HCT116 (cell line): ENCODE measurements at regions not wholly inside any gene's neighbourhood (a gene's known extent, or its start where the extent isn't known, plus 50 kb on each side); places are given as distances from the start of the nearest gene placed in this dataset.

Experiments
- ATAC-seq: fragments of 200-7000 bp; cut with Tn5 transposase; 2 replicates; pipeline ENCODE4 v1.9.1; 2020; ENCODE audit warnings: mild to moderate bottlenecking, moderate library complexity
- BruUV-seq: library from RNA; stranded (reverse); fragments of 400-500 nt; replicated peaks from 2 replicates; lab custom pipeline; 2021; lab: Mats Ljungman, UMichigan
- CTCF ChIA-PET: fragments of 300-600 bp; sonication (Branson Sonifier 250); formaldehyde crosslinking; loops from one replicate; lab custom pipeline; 2021; ENCODE audit warnings: antibody characterized with exemption; lab: Charles Lee
- POLR2A ChIA-PET: fragments of 300-600, 350-600 bp; sonication (Branson Sonifier 250); formaldehyde crosslinking; loops from one replicate; lab custom pipeline; 2021; ENCODE audit warnings: antibody characterized with exemption; lab: Charles Lee
- RAD21 ChIA-PET, 2 experiments: fragments of 300-600 bp; sonication (Branson Sonifier 250); formaldehyde crosslinking; loops; one replicate each; lab custom pipeline; 2023; ENCODE audit warnings: low total read pairs in 2 of 2; ENCODE audit not compliant: uncharacterized antibody in 2 of 2, unreplicated experiment in 2 of 2, low non-redundant PET in 1 of 2; lab: Charles Lee
- DNase-seq: peaks from one replicate; pipeline ENCODE4 v3.0.0-alpha.2; 2010; ENCODE audit warnings: low read depth, low spot score
- H2AFZ ChIP-seq: fragments of 200-600 bp; shearing (Covaris generic), sonication (generic); 2 replicates; pipeline ENCODE4 v1.6.1; 2017; ENCODE audit warnings: low read depth, mixed run types, mixed read lengths, antibody characterized with exemption, low read length; ENCODE audit not compliant: poor library complexity, severe bottlenecking
- H3K27ac ChIP-seq: 2 replicates; pipeline ENCODE4 v1.5.1; 2012; ENCODE audit warnings: low read depth, low read length
- H3K27me3 ChIP-seq: fragments of 200-600 bp; sonication (generic); 2 replicates; pipeline ENCODE4 v1.6.1; 2016; ENCODE audit warnings: mixed run types, low read length, mixed read lengths; ENCODE audit not compliant: insufficient read depth
- H3K36me3 ChIP-seq, 2 experiments: fragments of 200-500 bp in 1 of 2; fragments of 200-600 bp in 1 of 2; sonication (Bioruptor generic) in 1 of 2; sonication (generic) in 1 of 2; 2 replicates each; pipeline versions ENCODE4 v1.5.1 to v1.6.1; 2014 to 2016; ENCODE audit warnings: low read length in 2 of 2, inconsistent platforms in 1 of 2, mixed read lengths in 1 of 2, mixed run types in 1 of 2; ENCODE audit not compliant: insufficient read depth in 2 of 2, control insufficient read depth in 1 of 2
- H3K4me1 ChIP-seq, 2 experiments: fragments of 200-600 bp in 1 of 2; sonication (generic) in 1 of 2; 2 replicates each; pipeline versions ENCODE4 v1.5.1 to v1.6.1; 2012 to 2017; ENCODE audit warnings: low read length in 2 of 2, inconsistent platforms in 1 of 2, mild to moderate bottlenecking in 1 of 2, mixed read lengths in 1 of 2, mixed run types in 1 of 2, moderate library complexity in 1 of 2; ENCODE audit not compliant: insufficient read depth in 2 of 2, control insufficient read depth in 1 of 2
- H3K4me2 ChIP-seq: fragments of 200-600 bp; sonication (generic); 2 replicates; pipeline ENCODE4 v1.6.1; 2017; ENCODE audit warnings: mixed run types, low read length, mixed read lengths
- H3K4me3 ChIP-seq, 2 experiments: fragments of 200-600 bp in 1 of 2; sonication (generic) in 1 of 2; replicated peaks in 1 of 2; 2 replicates each; pipeline ENCODE4 v1.5.1; 2011 to 2016; ENCODE audit warnings: low read length in 2 of 2, control low read depth in 1 of 2, low read depth in 1 of 2, mild to moderate bottlenecking in 1 of 2, mixed read lengths in 1 of 2, mixed run types in 1 of 2
- H3K79me2 ChIP-seq: fragments of 200-600 bp; sonication (generic); 2 replicates; pipeline ENCODE4 v1.6.1; 2017; ENCODE audit warnings: mild to moderate bottlenecking, mixed run types, low read length, moderate library complexity, mixed read lengths; ENCODE audit not compliant: insufficient read depth
- H3K9ac ChIP-seq: fragments of 200-600 bp; sonication (generic); 2 replicates; pipeline ENCODE4 v1.6.1; 2016; ENCODE audit warnings: low read length, mixed read lengths
- H3K9me2 ChIP-seq: fragments of 200-600 bp; sonication (generic), shearing (Covaris generic); 2 replicates; pipeline ENCODE4 v1.6.1; 2017; ENCODE audit warnings: mixed run types, mild to moderate bottlenecking, moderate library complexity; ENCODE audit not compliant: insufficient read depth
- H3K9me3 ChIP-seq, 2 experiments: fragments of 200-500 bp in 1 of 2; fragments of 200-600 bp in 1 of 2; sonication (Bioruptor generic) in 1 of 2; sonication (generic) in 1 of 2; 2 replicates each; pipeline ENCODE4 v1.6.1; 2014 to 2017; ENCODE audit warnings: low read length in 2 of 2, mixed read lengths in 2 of 2, inconsistent platforms in 1 of 2, low read depth in 1 of 2, mild to moderate bottlenecking in 1 of 2, mixed run types in 1 of 2, moderate library complexity in 1 of 2; ENCODE audit not compliant: control insufficient read depth in 1 of 2, insufficient read depth in 1 of 2
- H4K20me1 ChIP-seq: fragments of 200-600 bp; sonication (generic), shearing (Covaris generic); 2 replicates; pipeline ENCODE4 v1.6.1; 2017; ENCODE audit warnings: mixed run types, mild to moderate bottlenecking, moderate library complexity; ENCODE audit not compliant: insufficient read depth
- CBX3 ChIP-seq: IDR thresholded peaks from 2 replicates; pipeline ENCODE4 v1.6.1; 2012; ENCODE audit warnings: low read depth
- ELF1 ChIP-seq: IDR thresholded peaks from 2 replicates; pipeline ENCODE4 v1.6.1; 2012; ENCODE audit warnings: low read depth, borderline replicate concordance
- EZH2phosphoT487 ChIP-seq: fragments of 200-600 bp; IDR thresholded peaks from 2 replicates; pipeline ENCODE4 v1.6.1; 2018; ENCODE audit warnings: antibody characterized with exemption, borderline replicate concordance
- FOSL1 ChIP-seq: IDR thresholded peaks from 2 replicates; pipeline ENCODE4 v1.6.1; 2012; ENCODE audit warnings: low read depth
- SP1 ChIP-seq: IDR thresholded peaks from 2 replicates; pipeline ENCODE4 v1.6.1; 2012; ENCODE audit warnings: low read depth
- SRF ChIP-seq: IDR thresholded peaks from 2 replicates; pipeline ENCODE4 v1.6.1; 2012; ENCODE audit warnings: low read depth
- intact Hi-C: fragments of 100-400 bp; cut with micrococcal nuclease; formaldehyde crosslinking; loops from 2 replicates; pipeline ENCODE4 v1.10.0; 2022
- TF ChIP-seq, protein P1 (sequence below): IDR thresholded peaks from 2 replicates; pipeline ENCODE4 v1.6.1; 2012
- TF ChIP-seq, protein P2 (sequence below): IDR thresholded peaks from 2 replicates; pipeline ENCODE4 v1.6.1; 2012
- TF ChIP-seq, protein P3 (sequence below): IDR thresholded peaks from 2 replicates; pipeline ENCODE4 v1.6.1; 2012; ENCODE audit warnings: low read depth

DNA sequence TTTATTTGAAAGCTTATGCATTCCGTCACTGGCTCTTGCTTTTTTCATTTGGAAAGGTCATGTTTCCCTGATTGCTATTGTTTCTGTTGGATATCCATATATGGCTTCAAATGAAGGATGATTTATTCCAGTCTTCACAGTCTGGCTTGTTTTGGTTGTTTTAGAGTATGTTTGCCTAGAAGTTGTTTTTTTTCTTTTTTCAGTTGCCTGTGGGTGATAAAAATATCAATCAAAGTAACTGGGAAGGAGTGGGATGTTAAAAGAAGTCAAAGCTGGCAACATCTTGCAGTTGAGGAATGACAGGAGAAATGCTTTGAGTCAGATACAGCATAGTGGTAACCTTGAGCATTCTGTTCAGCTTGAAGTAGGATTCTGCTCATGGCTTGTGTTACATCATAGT, 610.5 kb downstream of the PLOD2 start:
- ATAC-seq = no peak

More for the DNA sequence above, 610.5 kb downstream of the PLOD2 start:
- Histone ChIP-seq H3K27me3 (no peaks in the 10 kb centered on the region), H3K27ac (no peak overlapping the region), H3K79me2 (no peaks in the 10 kb centered on the region), H3K4me3 (no peak overlapping the region), H3K9me2 (no peaks in the 10 kb centered on the region), H3K36me3 (no peaks in the 10 kb centered on the region), H3K9me3 (no peaks in the 10 kb centered on the region), H3K9ac (no peak overlapping the region), H3K4me1 (no peaks in the 10 kb centered on the region), H4K20me1 (no peaks in the 10 kb centered on the region), H3K4me2 (no peak overlapping the region), H2AFZ (no peak overlapping the region)
- ChIA-PET CTCF (no interaction called here), POLR2A (no interaction called here), RAD21 (no interaction called here)
- TF ChIP-seq, protein P1, sequence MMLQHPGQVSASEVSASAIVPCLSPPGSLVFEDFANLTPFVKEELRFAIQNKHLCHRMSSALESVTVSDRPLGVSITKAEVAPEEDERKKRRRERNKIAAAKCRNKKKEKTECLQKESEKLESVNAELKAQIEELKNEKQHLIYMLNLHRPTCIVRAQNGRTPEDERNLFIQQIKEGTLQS = no peak
- no peak for TF ChIP-seq SRF
- no peak for TF ChIP-seq SP1
- TF ChIP-seq, protein P2, sequence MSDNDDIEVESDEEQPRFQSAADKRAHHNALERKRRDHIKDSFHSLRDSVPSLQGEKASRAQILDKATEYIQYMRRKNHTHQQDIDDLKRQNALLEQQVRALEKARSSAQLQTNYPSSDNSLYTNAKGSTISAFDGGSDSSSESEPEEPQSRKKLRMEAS = no peak
- TF ChIP-seq, protein P3, sequence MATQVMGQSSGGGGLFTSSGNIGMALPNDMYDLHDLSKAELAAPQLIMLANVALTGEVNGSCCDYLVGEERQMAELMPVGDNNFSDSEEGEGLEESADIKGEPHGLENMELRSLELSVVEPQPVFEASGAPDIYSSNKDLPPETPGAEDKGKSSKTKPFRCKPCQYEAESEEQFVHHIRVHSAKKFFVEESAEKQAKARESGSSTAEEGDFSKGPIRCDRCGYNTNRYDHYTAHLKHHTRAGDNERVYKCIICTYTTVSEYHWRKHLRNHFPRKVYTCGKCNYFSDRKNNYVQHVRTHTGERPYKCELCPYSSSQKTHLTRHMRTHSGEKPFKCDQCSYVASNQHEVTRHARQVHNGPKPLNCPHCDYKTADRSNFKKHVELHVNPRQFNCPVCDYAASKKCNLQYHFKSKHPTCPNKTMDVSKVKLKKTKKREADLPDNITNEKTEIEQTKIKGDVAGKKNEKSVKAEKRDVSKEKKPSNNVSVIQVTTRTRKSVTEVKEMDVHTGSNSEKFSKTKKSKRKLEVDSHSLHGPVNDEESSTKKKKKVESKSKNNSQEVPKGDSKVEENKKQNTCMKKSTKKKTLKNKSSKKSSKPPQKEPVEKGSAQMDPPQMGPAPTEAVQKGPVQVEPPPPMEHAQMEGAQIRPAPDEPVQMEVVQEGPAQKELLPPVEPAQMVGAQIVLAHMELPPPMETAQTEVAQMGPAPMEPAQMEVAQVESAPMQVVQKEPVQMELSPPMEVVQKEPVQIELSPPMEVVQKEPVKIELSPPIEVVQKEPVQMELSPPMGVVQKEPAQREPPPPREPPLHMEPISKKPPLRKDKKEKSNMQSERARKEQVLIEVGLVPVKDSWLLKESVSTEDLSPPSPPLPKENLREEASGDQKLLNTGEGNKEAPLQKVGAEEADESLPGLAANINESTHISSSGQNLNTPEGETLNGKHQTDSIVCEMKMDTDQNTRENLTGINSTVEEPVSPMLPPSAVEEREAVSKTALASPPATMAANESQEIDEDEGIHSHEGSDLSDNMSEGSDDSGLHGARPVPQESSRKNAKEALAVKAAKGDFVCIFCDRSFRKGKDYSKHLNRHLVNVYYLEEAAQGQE = no peak
- TF ChIP-seq ELF1 = no peak
- no peak for TF ChIP-seq CBX3
- no peak for TF ChIP-seq FOSL1
- TF ChIP-seq EZH2phosphoT487 = no peak
- no peak for DNase-seq
- no TSS peak for BruUV-seq
- intact Hi-C loops = no loop called here
